ENCODE measurements at regions not wholly inside any gene's neighbourhood (a gene's known extent, or its start where the extent isn't known, plus 50 kb on each side); places are given as distances from the start of the nearest gene placed in this dataset.

GRCh38 chr10:125212150-125212809, 51.9 kb upstream of the CTBP2 start:
- no peak overlapping the region for H2AFZ ChIP-seq (ENCODE audit: low read depth)
- H3K27ac ChIP-seq (ENCODE audit: low read depth in 2 of 2, low read length in 1 of 2): no peak overlapping the region
- no peak overlapping the region for H3K9ac ChIP-seq
- H4K20me1 ChIP-seq (ENCODE audit: insufficient read depth): no peaks in the 10 kb centered on the region
- no peaks in the 10 kb centered on the region for H3F3A ChIP-seq (replicated peaks; ENCODE audit: insufficient read depth)
- H3K9me3 ChIP-seq: no peaks in the 10 kb centered on the region
- no peak overlapping the region for H3K4me3 ChIP-seq (ENCODE audit: low read depth in 2 of 2, low read length in 1 of 2)
- H3K79me2 ChIP-seq (ENCODE audit: insufficient read depth): no peaks in the 10 kb centered on the region
- no peak overlapping the region for H3K4me2 ChIP-seq
- POLR2A ChIA-PET: no interaction called here
- TF ChIP-seq POLR2AphosphoS5 (IDR thresholded peaks at IDR 0.05; ENCODE audit: low read depth, low read length): no peak
- no peak for TF ChIP-seq TAF1 (IDR thresholded peaks at IDR 0.05; ENCODE audit: borderline replicate concordance, low read depth, low read length)
- TF ChIP-seq MAX (IDR thresholded peaks at IDR 0.05; ENCODE audit: low read depth): no peak
- no peak for TF ChIP-seq TCF12 (IDR thresholded peaks at IDR 0.05)
- TF ChIP-seq SIN3A (IDR thresholded peaks at IDR 0.05; ENCODE audit: borderline replicate concordance, low read depth, low read length): no peak
- no peak for TF ChIP-seq MXI1 (IDR thresholded peaks at IDR 0.05; ENCODE audit: low read depth, low read length)
- TF ChIP-seq REST (IDR thresholded peaks at IDR 0.05; ENCODE audit: low read depth, low read length): no peak
- no peaks in the 10 kb centered on the region for H3K4me1 ChIP-seq (ENCODE audit: control insufficient read depth in 1 of 2, insufficient read depth in 2 of 2, low read depth in 1 of 2, low read length in 1 of 2)
- H3K36me3 ChIP-seq (replicated peaks in 1 of 2; ENCODE audit: control insufficient read depth in 1 of 2, insufficient read depth in 2 of 2, low read length in 1 of 2): no peaks in the 10 kb centered on the region
- H3K9me2 ChIP-seq: no peaks in the 10 kb centered on the region
- DNase-seq: no peak
- WGBS (ENCODE audit: low lambda C conversion rate): 55% methylated on average over 6 of the region's 6 CpGs
- CTCF ChIA-PET: interaction anchor here (0.6 kb wide), 1 partner anchor 60 kb away, joined by 3 read pairs; no protein-coding TSS in a partner anchor
- no peaks in the 10 kb centered on the region; the same call in 1 of the 2 replicates for H3K27me3 ChIP-seq (ENCODE audit: insufficient read depth)

Small RNA genes in the stretch of these regions (small RNA-seq; reads per million reads assigned to genes)
- gene RPS27P18: 0 reads per million in 7 experiments

Data from SK-N-SH (cell line).